GM19324 (cell line): ENCODE measurements at regions not wholly inside any gene's neighbourhood (a gene's known extent, or its start where the extent isn't known, plus 50 kb on each side); places are given as distances from the start of the nearest gene placed in this dataset.

ENCODE experiments used
- ATAC-seq: cut with Tn5 transposase; IDR thresholded peaks from one replicate; pipeline ENCODE4 v1.9.1; 2021; ENCODE audit warnings: mild to moderate bottlenecking, moderate library complexity; ENCODE audit not compliant: unreplicated experiment, low FRiP score

GRCh38 chr3:40793730-40794129, 269.0 kb downstream of the ZNF621 start:
- ATAC-seq: no peak

- no peak for ATAC-seq
Measured at GRCh38 chr3:40800343-40800742, 275.6 kb downstream of the ZNF621 start.

- no peak for ATAC-seq
Measured at GRCh38 chr3:40801284-40801741, 276.6 kb downstream of the ZNF621 start.

GRCh38 chr3:40803311-40803710, 278.6 kb downstream of the ZNF621 start:
- no peak for ATAC-seq

- no peak for ATAC-seq
Measured at GRCh38 chr3:40805456-40805855, 280.7 kb downstream of the ZNF621 start.

GRCh38 chr3:40810813-40811212, 286.1 kb downstream of the ZNF621 start:
- no peak for ATAC-seq

GRCh38 chr3:40817017-40817416, 292.3 kb downstream of the ZNF621 start:
- no peak for ATAC-seq

GRCh38 chr3:40821315-40821714, 296.6 kb downstream of the ZNF621 start:
- ATAC-seq: no peak

GRCh38 chr3:40827226-40827625, 302.5 kb downstream of the ZNF621 start:
- ATAC-seq: no peak

- no peak for ATAC-seq
Measured at GRCh38 chr3:40827942-40828688, 303.4 kb downstream of the ZNF621 start.

GRCh38 chr3:40828741-40829415, 304.1 kb downstream of the ZNF621 start:
- ATAC-seq: no peak

- no peak for ATAC-seq
Measured at GRCh38 chr3:40829876-40830275, 305.1 kb downstream of the ZNF621 start.

GRCh38 chr3:40837300-40837699, 312.5 kb downstream of the ZNF621 start:
- no peak for ATAC-seq

- ATAC-seq: no peak
Measured at GRCh38 chr3:40841131-40841530, 316.4 kb downstream of the ZNF621 start.

- ATAC-seq: no peak
Measured at GRCh38 chr3:40841570-40842109, 316.9 kb downstream of the ZNF621 start.

- ATAC-seq: no peak
Measured at GRCh38 chr3:40842714-40843113, 318.0 kb downstream of the ZNF621 start.

- ATAC-seq: no peak
Measured at GRCh38 chr3:40843208-40843624, 318.5 kb downstream of the ZNF621 start.

- ATAC-seq: no peak
Measured at GRCh38 chr3:40843851-40844548, 319.2 kb downstream of the ZNF621 start.

- no peak for ATAC-seq
Measured at GRCh38 chr3:40844896-40845295, 320.1 kb downstream of the ZNF621 start.

GRCh38 chr3:40845447-40845846, 320.7 kb downstream of the ZNF621 start:
- no peak for ATAC-seq

- ATAC-seq: no peak
Measured at GRCh38 chr3:40845916-40846315, 321.2 kb downstream of the ZNF621 start.
